ENCODE measurements at regions not wholly inside any gene's neighbourhood (a gene's known extent, or its start where the extent isn't known, plus 50 kb on each side); places are given as distances from the start of the nearest gene placed in this dataset.

DNA sequence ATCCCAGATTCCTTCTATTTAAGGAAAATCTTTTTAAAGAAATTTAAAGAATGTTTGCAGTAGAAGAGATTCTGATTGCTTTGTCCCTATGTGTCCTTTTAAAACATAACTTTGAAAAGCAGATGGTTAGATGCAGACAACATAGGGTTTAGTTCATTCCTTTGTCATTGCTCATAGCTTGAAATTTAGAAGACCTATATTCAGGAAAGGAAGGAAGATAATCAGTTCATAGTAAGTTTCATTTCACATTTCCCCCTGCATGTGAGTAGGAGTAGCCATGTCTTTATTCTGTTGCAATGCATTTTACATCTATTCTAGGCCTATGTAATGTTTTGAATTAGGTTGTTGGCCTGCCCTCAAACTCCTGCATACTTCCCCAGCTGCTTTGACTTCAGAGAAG, 197.9 kb upstream of the GRIK2 start:
- no peak for TF ChIP-seq GATA3 (IDR thresholded peaks at IDR 0.05; ENCODE audit: low read depth, low read length)
- no peak for TF ChIP-seq GATA2 (IDR thresholded peaks at IDR 0.05; ENCODE audit: low read depth, low read length)

DNA sequence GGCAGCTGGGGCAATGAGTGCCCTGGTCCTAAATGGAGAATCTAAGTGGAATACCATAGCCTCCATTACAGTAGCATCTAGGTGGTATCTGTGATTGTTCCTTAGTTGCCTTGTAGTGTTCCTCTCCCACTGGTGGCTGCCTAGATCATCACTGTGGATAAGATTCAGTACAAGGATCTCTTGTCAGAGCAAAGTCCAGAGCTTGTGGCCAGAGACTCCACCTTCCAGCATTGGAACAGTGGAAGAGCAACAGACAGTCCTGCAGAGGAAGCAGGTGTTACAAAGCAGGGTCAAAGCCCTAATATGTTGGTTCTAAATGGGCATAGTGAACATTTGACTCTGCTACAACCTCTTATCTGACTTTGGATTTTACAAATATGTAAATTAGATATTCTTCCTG, 194.1 kb upstream of the GRIK2 start:
- TF ChIP-seq GATA2 (IDR thresholded peaks at IDR 0.05; ENCODE audit: low read depth, low read length) (no peak), GATA3 (IDR thresholded peaks at IDR 0.05; ENCODE audit: low read depth, low read length) (no peak)

DNA sequence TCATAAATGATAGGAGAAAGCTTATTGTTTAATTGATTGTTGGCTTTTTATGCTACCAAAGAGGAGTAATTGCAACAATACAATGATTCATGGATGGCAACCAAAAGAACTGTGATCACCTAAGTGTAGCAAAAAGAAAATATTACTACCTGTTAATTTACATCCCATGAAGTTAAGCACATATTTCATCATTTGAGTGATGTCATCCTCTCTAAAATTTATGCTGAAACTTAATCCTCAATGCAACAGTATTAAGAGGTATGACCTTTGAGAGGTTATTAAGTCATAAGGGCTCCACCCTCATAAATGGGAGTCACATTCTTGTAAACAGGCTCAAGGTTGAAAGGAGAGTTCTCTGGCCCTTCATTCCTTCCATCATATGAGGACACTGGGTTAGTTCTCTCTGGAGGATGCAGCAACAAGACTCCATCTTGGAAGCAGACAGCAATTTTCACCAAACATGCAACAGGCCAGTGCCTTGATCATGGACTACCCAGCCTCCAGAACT, 190.6 kb upstream of the GRIK2 start:
- TF ChIP-seq GATA3 (IDR thresholded peaks at IDR 0.05; ENCODE audit: low read depth, low read length) (no peak), GATA2 (IDR thresholded peaks at IDR 0.05; ENCODE audit: low read depth, low read length) (no peak)

DNA sequence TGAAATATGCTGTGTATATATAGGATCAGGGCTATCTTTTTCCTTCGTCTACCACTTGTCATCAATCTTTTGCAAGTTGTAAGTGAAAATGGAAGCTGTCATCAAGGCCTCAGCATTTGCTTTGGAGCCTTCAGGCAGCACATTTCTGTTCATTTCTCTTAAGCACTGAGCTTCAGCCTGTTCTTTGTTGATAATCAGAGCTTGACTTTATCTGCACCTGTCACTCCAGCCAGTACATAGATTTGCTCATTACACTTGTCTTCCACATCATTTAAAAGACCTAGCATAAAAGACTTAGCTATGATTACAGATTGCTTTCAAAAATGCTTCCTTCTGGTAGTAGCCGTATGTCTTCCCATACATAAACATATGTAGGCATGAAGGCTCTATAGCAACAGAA, 189.8 kb upstream of the GRIK2 start:
- TF ChIP-seq GATA3 (IDR thresholded peaks at IDR 0.05; ENCODE audit: low read depth, low read length): no peak
- TF ChIP-seq GATA2 (IDR thresholded peaks at IDR 0.05; ENCODE audit: low read depth, low read length): no peak

DNA sequence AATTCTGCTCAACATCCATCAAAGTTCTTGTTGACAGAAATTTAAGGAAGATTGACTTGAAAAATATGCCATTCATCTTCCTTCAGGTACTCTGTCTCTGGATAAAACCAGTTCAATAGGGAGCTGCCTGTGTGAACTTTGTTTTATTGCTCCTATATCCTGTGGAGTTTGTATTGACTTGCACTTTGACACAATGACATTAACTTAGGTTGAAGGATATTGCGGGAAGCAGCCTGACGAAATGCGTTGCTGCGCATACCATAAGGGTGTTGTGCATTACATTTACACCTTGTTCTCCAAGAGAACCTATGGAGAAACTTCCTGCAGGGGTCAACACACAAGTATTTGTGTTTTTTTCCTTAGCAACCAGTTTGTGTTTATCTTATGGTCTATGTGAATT, 185.4 kb upstream of the GRIK2 start:
- TF ChIP-seq GATA3 (IDR thresholded peaks at IDR 0.05; ENCODE audit: low read depth, low read length): no peak
- no peak for TF ChIP-seq GATA2 (IDR thresholded peaks at IDR 0.05; ENCODE audit: low read depth, low read length)

DNA sequence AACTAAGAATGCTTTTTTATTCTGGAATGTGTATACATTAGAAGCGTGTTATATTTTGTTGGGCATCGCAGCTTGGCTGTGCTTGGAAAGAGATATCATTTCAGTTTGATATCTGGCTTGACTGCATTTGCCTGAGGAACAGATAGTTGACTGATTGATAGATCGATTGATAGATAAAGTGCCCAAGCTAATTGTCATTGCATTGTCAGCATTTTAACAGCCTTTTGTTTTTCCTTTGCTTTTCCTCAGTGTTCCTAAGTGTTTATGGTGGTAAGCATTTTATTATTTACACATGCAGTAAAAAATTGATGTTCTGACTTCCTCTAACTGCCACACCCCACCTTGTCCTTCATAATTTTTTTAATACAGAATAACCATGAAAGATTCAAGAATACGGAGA, 180.9 kb upstream of the GRIK2 start:
- TF ChIP-seq GATA3 (IDR thresholded peaks at IDR 0.05; ENCODE audit: low read depth, low read length): no peak
- no peak for TF ChIP-seq GATA2 (IDR thresholded peaks at IDR 0.05; ENCODE audit: low read depth, low read length)

DNA sequence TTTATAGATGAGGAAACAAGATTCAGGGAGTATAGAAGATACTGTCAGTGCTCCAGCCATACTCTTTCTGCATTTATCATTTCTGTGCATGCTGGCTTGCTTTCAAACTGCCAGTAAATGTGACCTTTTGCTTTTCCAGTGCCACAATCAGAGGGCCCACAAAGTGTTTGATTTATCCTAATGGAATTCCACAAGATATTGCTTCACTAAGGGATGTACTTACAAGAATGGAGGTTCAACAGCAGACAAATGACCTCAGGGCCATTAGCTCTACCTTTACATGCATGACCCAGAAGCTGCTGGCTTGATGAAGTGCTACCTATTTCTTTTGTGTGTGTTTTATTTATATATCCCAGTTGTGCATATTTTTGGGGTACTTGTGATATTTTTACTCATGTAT, 171.5 kb upstream of the GRIK2 start:
- TF ChIP-seq GATA2 (IDR thresholded peaks at IDR 0.05; ENCODE audit: low read depth, low read length) (no peak), GATA3 (IDR thresholded peaks at IDR 0.05; ENCODE audit: low read depth, low read length) (no peak)

DNA sequence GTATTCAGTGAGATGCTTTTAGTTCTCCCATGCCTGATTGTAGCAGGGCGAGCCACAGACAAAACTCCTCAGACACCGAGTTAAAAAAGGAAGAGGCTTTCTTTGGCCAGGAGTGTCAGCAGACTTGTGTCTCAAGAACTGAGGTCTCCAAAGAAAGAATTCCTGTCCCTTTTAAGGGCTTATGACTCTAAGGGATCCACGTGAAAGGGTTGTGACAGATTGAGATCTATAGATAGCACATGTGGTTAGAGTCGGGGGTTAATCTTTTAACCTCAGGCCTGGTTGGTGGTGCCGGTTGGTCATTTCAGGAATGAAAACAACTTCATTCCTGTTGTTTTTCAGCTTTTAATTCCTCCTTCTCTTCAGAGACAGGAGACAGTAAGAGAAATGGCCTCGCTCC, 168.8 kb upstream of the GRIK2 start:
- TF ChIP-seq GATA3 (IDR thresholded peaks at IDR 0.05; ENCODE audit: low read depth, low read length) (no peak), GATA2 (IDR thresholded peaks at IDR 0.05; ENCODE audit: low read depth, low read length) (no peak)

DNA sequence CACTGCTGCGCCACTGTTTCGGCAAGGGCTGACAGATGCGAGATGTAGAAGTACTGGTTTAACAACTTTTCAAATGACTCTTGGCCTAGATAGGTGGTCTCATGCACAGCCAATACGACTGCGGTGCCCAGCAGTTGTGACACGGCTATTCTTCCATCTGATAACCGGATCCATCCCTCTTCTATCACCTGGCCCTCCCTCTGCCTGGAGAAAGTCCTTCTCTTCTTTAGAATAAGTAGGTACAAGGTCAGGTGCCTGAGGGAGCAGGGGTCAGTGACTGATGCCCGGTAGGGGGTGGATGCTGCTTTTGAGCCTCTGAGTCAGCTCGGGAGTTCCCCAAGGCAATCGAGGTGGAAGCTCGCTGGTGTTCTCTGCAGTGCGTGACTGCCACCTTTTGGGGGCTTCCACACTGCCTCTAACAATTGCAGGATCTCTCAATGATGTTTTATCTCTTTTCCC, 166.8 kb upstream of the GRIK2 start:
- no peak for TF ChIP-seq GATA3 (IDR thresholded peaks at IDR 0.05; ENCODE audit: low read depth, low read length)
- TF ChIP-seq GATA2 (IDR thresholded peaks at IDR 0.05; ENCODE audit: low read depth, low read length): no peak

DNA sequence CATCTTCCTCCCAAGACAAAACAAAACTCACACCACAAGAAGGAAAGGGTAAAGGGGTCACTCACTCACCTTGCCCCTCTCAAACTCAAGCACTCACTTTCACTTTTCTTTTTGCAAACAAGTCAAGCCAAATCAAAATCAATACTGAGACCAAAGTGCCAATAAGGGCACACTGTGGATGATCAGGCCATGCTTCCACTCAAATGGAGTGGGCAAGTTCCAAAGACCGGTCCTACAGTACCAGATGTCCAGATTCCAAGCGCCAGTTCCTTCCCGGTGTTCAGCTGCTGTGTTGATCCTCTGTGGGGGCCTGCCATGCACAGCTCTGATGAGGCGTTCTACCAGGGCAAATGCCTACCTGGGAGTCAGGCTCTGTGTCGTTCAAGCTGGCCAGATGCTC, 162.6 kb upstream of the GRIK2 start:
- no peak for TF ChIP-seq GATA3 (IDR thresholded peaks at IDR 0.05; ENCODE audit: low read depth, low read length)
- TF ChIP-seq GATA2 (IDR thresholded peaks at IDR 0.05; ENCODE audit: low read depth, low read length): no peak

DNA sequence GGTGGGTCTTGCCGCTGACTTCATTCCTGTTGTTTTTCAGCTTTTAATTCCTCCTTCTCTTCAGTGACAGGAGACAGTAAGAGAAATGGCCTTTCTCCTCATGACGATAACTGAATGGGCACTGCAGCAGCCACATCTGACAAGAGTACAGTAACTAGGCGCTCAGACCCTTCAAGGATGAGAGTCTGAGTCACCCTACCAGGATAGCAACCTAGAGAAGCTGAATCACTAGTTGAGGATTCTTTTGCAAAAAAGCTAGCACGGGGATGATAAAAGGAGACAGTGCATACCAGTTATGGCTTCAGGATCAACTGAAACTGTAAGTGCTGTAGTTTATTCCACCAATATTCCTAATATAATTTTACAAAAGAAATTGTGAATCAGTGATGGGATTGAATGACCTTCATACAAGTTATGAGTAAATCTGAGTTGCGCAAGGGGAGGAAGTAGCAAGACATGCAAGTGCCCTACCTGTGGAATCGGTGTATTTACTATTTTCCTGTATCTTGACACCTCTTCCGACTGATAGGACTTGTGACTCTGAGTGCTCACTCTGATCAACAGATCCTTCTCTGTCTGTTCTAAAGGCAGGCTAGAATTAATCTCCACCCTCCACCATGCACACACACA, 161.8 kb upstream of the GRIK2 start:
- no peak for TF ChIP-seq GATA2 (IDR thresholded peaks at IDR 0.05; ENCODE audit: low read depth, low read length)

DNA sequence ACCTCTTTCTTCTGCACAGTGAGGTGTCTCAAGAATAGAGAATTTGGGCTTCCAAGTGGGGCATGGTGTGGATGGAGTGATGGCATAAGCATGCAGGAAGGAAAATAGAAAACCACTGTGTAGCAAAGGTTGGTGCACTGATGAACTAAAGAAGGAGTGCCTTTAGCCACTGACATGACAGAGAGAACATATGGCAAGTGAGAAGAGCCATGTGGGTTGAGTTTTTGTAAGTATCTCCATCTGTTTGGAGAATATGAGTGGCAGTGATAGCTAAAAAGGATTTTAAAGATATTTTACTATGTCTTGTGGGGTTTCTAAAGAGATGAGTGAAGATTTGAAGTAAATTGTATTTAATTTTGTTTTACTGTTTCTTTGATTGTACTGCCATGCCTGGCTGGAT, 160.5 kb upstream of the GRIK2 start:
- no peak for TF ChIP-seq GATA3 (IDR thresholded peaks at IDR 0.05; ENCODE audit: low read depth, low read length)
- no peak for TF ChIP-seq GATA2 (IDR thresholded peaks at IDR 0.05; ENCODE audit: low read depth, low read length)

DNA sequence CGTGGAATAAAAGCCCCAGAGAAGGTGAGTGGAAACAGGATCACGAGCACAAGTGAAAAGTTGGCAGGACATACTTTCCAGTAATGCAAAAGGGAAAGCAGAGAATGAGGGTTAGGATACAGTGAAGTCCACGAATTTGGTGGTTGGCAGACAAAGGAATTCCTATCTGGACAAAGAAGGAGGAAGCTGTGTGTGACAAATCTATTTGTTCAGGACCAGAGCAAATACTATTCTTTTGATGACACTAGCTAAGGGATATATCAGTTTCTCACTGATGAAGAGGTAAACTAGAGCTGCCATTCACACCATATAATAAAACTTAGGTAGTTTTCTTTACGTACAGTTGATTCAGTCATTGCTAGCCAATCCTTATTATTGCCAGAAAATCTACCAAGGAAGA, 156.8 kb upstream of the GRIK2 start:
- TF ChIP-seq GATA2 (IDR thresholded peaks at IDR 0.05; ENCODE audit: low read depth, low read length) (no peak), GATA3 (IDR thresholded peaks at IDR 0.05; ENCODE audit: low read depth, low read length) (no peak)

DNA sequence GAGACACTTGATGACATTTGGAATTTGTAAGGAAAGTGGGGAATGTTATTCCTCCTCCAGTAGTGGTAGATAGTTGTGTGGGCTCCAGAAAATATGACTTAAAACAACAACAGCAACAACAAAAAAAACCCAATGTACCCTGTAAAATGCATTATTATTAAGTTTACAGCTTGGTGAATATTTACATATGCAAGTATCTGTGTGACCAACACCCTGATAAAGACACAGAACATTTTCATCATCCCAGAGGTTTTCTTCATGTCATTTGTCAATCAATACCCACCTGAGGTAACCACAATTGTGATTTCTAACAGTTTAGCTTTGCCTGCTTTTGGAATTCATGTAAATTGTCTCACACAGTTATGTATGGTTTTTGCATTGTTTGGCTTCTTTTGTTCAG, 152.1 kb upstream of the GRIK2 start:
- TF ChIP-seq GATA2 (IDR thresholded peaks at IDR 0.05; ENCODE audit: low read depth, low read length) (no peak), GATA3 (IDR thresholded peaks at IDR 0.05; ENCODE audit: low read depth, low read length) (no peak)

DNA sequence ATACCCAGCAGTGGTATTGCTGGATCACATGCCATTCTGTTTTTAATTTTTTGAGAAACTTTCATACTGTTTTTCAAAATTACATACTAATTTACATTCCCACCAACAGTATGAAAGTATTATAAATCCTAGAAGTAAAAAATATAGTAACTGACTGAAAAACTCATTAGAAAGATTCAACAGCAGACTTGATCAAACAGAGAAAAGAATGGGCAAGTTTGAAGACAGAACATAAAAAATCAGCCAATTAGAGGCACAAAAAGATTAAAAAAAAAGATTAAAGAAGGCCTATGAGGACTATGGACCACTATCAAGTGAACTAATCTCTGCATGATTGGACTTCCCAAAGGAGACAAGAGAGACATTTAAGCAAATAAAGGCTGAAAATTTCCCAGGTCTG, 144.0 kb upstream of the GRIK2 start:
- no peak for TF ChIP-seq GATA2 (IDR thresholded peaks at IDR 0.05; ENCODE audit: low read depth, low read length)

DNA sequence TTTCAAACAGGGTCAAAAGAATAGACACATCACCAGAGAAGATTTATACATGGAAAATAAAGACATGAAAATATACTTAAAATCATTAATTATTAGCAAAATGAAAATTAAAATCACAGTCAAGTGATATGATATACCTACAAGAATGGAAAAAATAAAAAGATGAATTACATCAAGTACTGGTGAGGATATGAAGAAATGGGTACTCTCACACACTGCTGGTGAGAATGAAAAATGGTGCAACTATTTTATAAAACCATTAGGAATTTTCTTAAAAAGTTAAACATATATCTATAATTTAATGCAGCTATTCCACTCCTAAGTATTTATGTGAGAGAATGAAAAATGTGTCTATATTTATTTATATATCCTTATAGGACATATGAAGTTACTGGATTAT, 136.3 kb upstream of the GRIK2 start:
- TF ChIP-seq GATA2 (IDR thresholded peaks at IDR 0.05; ENCODE audit: low read depth, low read length) (no peak), GATA3 (IDR thresholded peaks at IDR 0.05; ENCODE audit: low read depth, low read length) (no peak)

Measured in SH-SY5Y (cell line).